ENCODE measurements at regions not wholly inside any gene's neighbourhood (a gene's known extent, or its start where the extent isn't known, plus 50 kb on each side); places are given as distances from the start of the nearest gene placed in this dataset.

- H3K9me2 ChIP-seq (replicated peaks; ENCODE audit: insufficient read depth, low read length), result no peaks in the 10 kb centered on the region
- H3K27ac ChIP-seq (ENCODE audit: low read length), result no peak overlapping the region
- H3K4me2 ChIP-seq (ENCODE audit: low read depth, low read length), result no peak overlapping the region
- no peak overlapping the region for H3K4me3 ChIP-seq (ENCODE audit: low read length)
- no peak for DNase-seq
- no peak for TF ChIP-seq EZH2 (optimal IDR thresholded peaks at IDR 0.05; ENCODE audit: low read depth, low read length)
- no peak overlapping the region for H2AFZ ChIP-seq (ENCODE audit: low read length)
- no peaks in the 10 kb centered on the region for H3K79me2 ChIP-seq (ENCODE audit: low read length)
- H3K36me3 ChIP-seq (replicated peaks; ENCODE audit: insufficient read depth, low read length), result no peaks in the 10 kb centered on the region
- H3K9me3 ChIP-seq (replicated peaks; ENCODE audit: insufficient read depth, low read length), result no peaks in the 10 kb centered on the region
- no peaks in the 10 kb centered on the region for H3K27me3 ChIP-seq (replicated peaks; ENCODE audit: insufficient read depth, low read length)
- no peaks in the 10 kb centered on the region for H3F3A ChIP-seq (ENCODE audit: insufficient read depth, low read length)
- no peaks in the 10 kb centered on the region for H3K4me1 ChIP-seq (ENCODE audit: low read length)
- H3K9ac ChIP-seq (ENCODE audit: low read length), result no peak overlapping the region
- H4K20me1 ChIP-seq (ENCODE audit: insufficient read depth, low read length), result no peaks in the 10 kb centered on the region
Measured at GRCh38 chr2:45084361-45085020, 75.2 kb upstream of the SIX2 start.

- Histone ChIP-seq H3K27ac (ENCODE audit: low read length) (no peak overlapping the region), H3F3A (ENCODE audit: insufficient read depth, low read length) (no peaks in the 10 kb centered on the region), H3K9me2 (replicated peaks; ENCODE audit: insufficient read depth, low read length) (no peaks in the 10 kb centered on the region), H3K9ac (ENCODE audit: low read length) (no peak overlapping the region), H3K4me1 (ENCODE audit: low read length) (no peaks in the 10 kb centered on the region), H3K4me3 (ENCODE audit: low read length) (no peak overlapping the region), H3K4me2 (ENCODE audit: low read depth, low read length) (no peak overlapping the region), H3K27me3 (replicated peaks; ENCODE audit: insufficient read depth, low read length) (no peaks in the 10 kb centered on the region), H2AFZ (ENCODE audit: low read length) (no peak overlapping the region), H4K20me1 (ENCODE audit: insufficient read depth, low read length) (no peaks in the 10 kb centered on the region), H3K9me3 (replicated peaks; ENCODE audit: insufficient read depth, low read length) (no peaks in the 10 kb centered on the region), H3K79me2 (ENCODE audit: low read length) (no peaks in the 10 kb centered on the region), H3K36me3 (replicated peaks; ENCODE audit: insufficient read depth, low read length) (no peaks in the 10 kb centered on the region)
- TF ChIP-seq EZH2phosphoT487 (IDR thresholded peaks at IDR 0.05; ENCODE audit: low read length) (no peak), EZH2 (optimal IDR thresholded peaks at IDR 0.05; ENCODE audit: low read depth, low read length) (no peak), CTCF (IDR thresholded peaks at IDR 0.05; ENCODE audit: low read length) (no peak)
- DNase-seq, result no peak
Measured at GRCh38 chr2:45083175-45083574, 73.9 kb upstream of the SIX2 start.

GRCh38 chr2:45074713-45075112 is 65.5 kb upstream of the SIX2 start:
- H3K4me3 ChIP-seq (ENCODE audit: low read length), result no peak overlapping the region
- no peaks in the 10 kb centered on the region for H3F3A ChIP-seq (ENCODE audit: insufficient read depth, low read length)
- no peaks in the 10 kb centered on the region for H3K79me2 ChIP-seq (ENCODE audit: low read length)
- TF ChIP-seq EZH2 (optimal IDR thresholded peaks at IDR 0.05; ENCODE audit: low read depth, low read length), result no peak
- no peak for TF ChIP-seq EZH2phosphoT487 (IDR thresholded peaks at IDR 0.05; ENCODE audit: low read length)
- TF ChIP-seq CTCF (IDR thresholded peaks at IDR 0.05; ENCODE audit: low read length), result no peak
- H3K27ac ChIP-seq (ENCODE audit: low read length), result no peak overlapping the region
- no peaks in the 10 kb centered on the region for H3K36me3 ChIP-seq (replicated peaks; ENCODE audit: insufficient read depth, low read length)
- H2AFZ ChIP-seq (ENCODE audit: low read length), result no peak overlapping the region
- no peak for DNase-seq
- H3K9me2 ChIP-seq (replicated peaks; ENCODE audit: insufficient read depth, low read length), result no peaks in the 10 kb centered on the region
- no peaks in the 10 kb centered on the region for H4K20me1 ChIP-seq (ENCODE audit: insufficient read depth, low read length)
- no peaks in the 10 kb centered on the region for H3K27me3 ChIP-seq (replicated peaks; ENCODE audit: insufficient read depth, low read length)
- H3K9ac ChIP-seq (ENCODE audit: low read length), result no peak overlapping the region
- no peaks in the 10 kb centered on the region for H3K9me3 ChIP-seq (replicated peaks; ENCODE audit: insufficient read depth, low read length)
- H3K4me2 ChIP-seq (ENCODE audit: low read depth, low read length), result no peak overlapping the region
- H3K4me1 ChIP-seq (ENCODE audit: low read length), result no peaks in the 10 kb centered on the region

GRCh38 chr2:45072862-45073237 is 63.6 kb upstream of the SIX2 start:
- H3K4me2 ChIP-seq (ENCODE audit: low read depth, low read length), result no peak overlapping the region
- no peaks in the 10 kb centered on the region for H3K27me3 ChIP-seq (replicated peaks; ENCODE audit: insufficient read depth, low read length)
- no peak overlapping the region for H2AFZ ChIP-seq (ENCODE audit: low read length)
- H3K9me3 ChIP-seq (replicated peaks; ENCODE audit: insufficient read depth, low read length), result no peaks in the 10 kb centered on the region
- H3K9me2 ChIP-seq (replicated peaks; ENCODE audit: insufficient read depth, low read length), result no peaks in the 10 kb centered on the region
- DNase-seq, result no peak
- TF ChIP-seq EZH2phosphoT487 (IDR thresholded peaks at IDR 0.05; ENCODE audit: low read length), result no peak
- TF ChIP-seq CTCF (IDR thresholded peaks at IDR 0.05; ENCODE audit: low read length), result no peak
- TF ChIP-seq EZH2 (optimal IDR thresholded peaks at IDR 0.05; ENCODE audit: low read depth, low read length), result no peak
- H3F3A ChIP-seq (ENCODE audit: insufficient read depth, low read length), result no peaks in the 10 kb centered on the region
- no peak overlapping the region for H3K9ac ChIP-seq (ENCODE audit: low read length)
- no peaks in the 10 kb centered on the region for H3K4me1 ChIP-seq (ENCODE audit: low read length)
- no peak overlapping the region for H3K4me3 ChIP-seq (ENCODE audit: low read length)
- H3K27ac ChIP-seq (ENCODE audit: low read length), result no peak overlapping the region
- no peaks in the 10 kb centered on the region for H3K36me3 ChIP-seq (replicated peaks; ENCODE audit: insufficient read depth, low read length)
- H4K20me1 ChIP-seq (ENCODE audit: insufficient read depth, low read length), result no peaks in the 10 kb centered on the region
- no peaks in the 10 kb centered on the region for H3K79me2 ChIP-seq (ENCODE audit: low read length)
